ENCODE measurements at regions not wholly inside any gene's neighbourhood (a gene's known extent, or its start where the extent isn't known, plus 50 kb on each side); places are given as distances from the start of the nearest gene placed in this dataset. TPM values are rescaled to one million over a fixed set of nuclear protein-coding genes. Genes with fewer than 3 reads are reported as not detected.
"Not testable (repeated sequence)": the region's sequence is repeated elsewhere in the genome, so short reads cannot be mapped to it uniquely, and the experiment has no call there.

DNA sequence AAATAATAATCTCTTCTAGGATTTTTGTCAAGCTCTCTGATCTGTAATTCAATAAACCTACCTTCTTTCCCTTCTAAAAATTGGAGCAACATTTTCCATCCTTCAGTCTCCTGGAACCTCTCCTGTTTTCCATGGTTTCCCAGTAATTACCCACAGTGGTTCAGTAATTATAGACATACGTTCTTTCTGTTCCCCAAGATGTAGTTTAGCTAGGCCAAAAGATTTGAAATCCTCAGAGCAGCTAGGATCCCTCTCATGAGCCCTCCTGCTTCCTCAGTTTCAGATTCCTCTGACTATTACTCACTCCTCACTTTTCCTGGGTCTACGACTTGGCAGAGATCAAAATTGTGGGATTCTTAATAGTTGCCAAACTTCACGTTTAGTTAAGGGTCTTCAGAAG lies 76.9 kb upstream of the IGSF10 start:
- H3K27me3 ChIP-seq (ENCODE audit: control insufficient read depth, insufficient read depth, low read length): no peaks in the 10 kb centered on the region
- FAIRE-seq (no peak), DNase-seq (no peak)
- intact Hi-C loops (cut with DNase I): no loop called here
- no peak overlapping the region for H3K4me3 ChIP-seq (ENCODE audit: low read length in 3 of 3)
- H3K9ac ChIP-seq (ENCODE audit: low read length in 3 of 3): no peak overlapping the region
- TF ChIP-seq, protein P1, sequence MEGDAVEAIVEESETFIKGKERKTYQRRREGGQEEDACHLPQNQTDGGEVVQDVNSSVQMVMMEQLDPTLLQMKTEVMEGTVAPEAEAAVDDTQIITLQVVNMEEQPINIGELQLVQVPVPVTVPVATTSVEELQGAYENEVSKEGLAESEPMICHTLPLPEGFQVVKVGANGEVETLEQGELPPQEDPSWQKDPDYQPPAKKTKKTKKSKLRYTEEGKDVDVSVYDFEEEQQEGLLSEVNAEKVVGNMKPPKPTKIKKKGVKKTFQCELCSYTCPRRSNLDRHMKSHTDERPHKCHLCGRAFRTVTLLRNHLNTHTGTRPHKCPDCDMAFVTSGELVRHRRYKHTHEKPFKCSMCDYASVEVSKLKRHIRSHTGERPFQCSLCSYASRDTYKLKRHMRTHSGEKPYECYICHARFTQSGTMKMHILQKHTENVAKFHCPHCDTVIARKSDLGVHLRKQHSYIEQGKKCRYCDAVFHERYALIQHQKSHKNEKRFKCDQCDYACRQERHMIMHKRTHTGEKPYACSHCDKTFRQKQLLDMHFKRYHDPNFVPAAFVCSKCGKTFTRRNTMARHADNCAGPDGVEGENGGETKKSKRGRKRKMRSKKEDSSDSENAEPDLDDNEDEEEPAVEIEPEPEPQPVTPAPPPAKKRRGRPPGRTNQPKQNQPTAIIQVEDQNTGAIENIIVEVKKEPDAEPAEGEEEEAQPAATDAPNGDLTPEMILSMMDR (IDR thresholded peaks at IDR 0.05; ENCODE audit: borderline replicate concordance, extremely low read depth, insufficient read depth): no peak
- no peaks in the 10 kb centered on the region for H3K36me3 ChIP-seq (ENCODE audit: control insufficient read depth in 2 of 3, insufficient read depth in 3 of 3, low read length in 3 of 3)
- H3K4me1 ChIP-seq (ENCODE audit: control insufficient read depth in 2 of 3, insufficient read depth in 2 of 3, low read depth in 1 of 3, low read length in 3 of 3): no peaks in the 10 kb centered on the region
- H3K27ac ChIP-seq (ENCODE audit: low read depth in 2 of 2, low read length in 2 of 2): no peak overlapping the region
- no peaks in the 10 kb centered on the region for H3K9me3 ChIP-seq (ENCODE audit: control insufficient read depth in 2 of 3, insufficient read depth in 1 of 3, low read length in 3 of 3)

DNA sequence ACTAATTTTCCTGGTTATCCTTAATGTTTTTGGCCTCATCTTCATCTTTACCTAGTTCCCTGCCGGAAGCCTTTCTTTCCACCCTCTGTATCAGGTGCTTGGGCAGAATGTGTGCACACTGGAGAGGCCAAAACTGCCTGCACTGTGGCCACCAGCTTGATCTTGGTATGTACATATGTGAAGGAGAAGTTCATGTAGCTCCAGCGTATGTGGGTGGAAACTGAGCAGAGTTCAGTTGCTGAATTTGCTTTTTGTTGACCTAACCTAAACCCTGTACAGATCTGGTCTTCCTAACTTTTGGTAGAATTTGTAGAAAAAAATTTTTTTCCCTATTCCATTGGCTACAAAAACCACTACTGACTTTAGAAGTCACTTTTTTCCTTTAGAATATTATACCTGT lies 65.9 kb upstream of the IGSF10 start:
- DNase-seq (no peak), FAIRE-seq (no peak)
- H3K27ac ChIP-seq (ENCODE audit: low read depth in 2 of 2, low read length in 2 of 2): no peak overlapping the region
- no peaks in the 10 kb centered on the region for H3K4me1 ChIP-seq (ENCODE audit: control insufficient read depth in 2 of 3, insufficient read depth in 2 of 3, low read depth in 1 of 3, low read length in 3 of 3)
- H3K9ac ChIP-seq (ENCODE audit: low read length in 3 of 3): no peak overlapping the region
- no peaks in the 10 kb centered on the region for H3K27me3 ChIP-seq (ENCODE audit: control insufficient read depth, insufficient read depth, low read length)
- intact Hi-C loops (cut with DNase I): no loop called here
- H3K4me3 ChIP-seq (ENCODE audit: low read length in 3 of 3): no peak overlapping the region
- H3K9me3 ChIP-seq (ENCODE audit: control insufficient read depth in 2 of 3, insufficient read depth in 1 of 3, low read length in 3 of 3): no peaks in the 10 kb centered on the region
- TF ChIP-seq, protein P1 (IDR thresholded peaks at IDR 0.05; ENCODE audit: borderline replicate concordance, extremely low read depth, insufficient read depth): no peak
- H3K36me3 ChIP-seq (ENCODE audit: control insufficient read depth in 2 of 3, insufficient read depth in 3 of 3, low read length in 3 of 3): no peaks in the 10 kb centered on the region

DNA sequence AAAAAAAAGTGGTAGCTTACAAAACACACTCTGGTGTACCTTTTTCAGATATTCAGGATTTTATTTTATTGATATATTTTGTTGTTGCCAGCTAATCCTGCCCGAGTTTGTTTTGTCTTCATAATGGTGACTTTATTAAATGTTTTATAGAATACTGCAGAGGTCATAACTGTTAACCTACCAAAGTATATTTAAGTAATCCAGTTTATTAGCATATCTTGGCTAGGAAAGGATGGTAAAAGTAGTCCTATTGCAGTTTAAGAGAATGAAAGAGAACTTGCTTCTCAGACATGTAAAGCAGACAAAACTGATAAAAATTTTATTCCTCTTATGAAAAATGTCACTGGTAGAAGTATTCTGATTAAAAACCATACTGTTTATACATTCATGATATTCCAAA lies 59.2 kb upstream of the IGSF10 start:
- no peak overlapping the region for H3K9ac ChIP-seq (ENCODE audit: low read length in 3 of 3)
- no peaks in the 10 kb centered on the region for H3K27me3 ChIP-seq (ENCODE audit: control insufficient read depth, insufficient read depth, low read length)
- H3K27ac ChIP-seq (ENCODE audit: low read depth in 2 of 2, low read length in 2 of 2): no peak overlapping the region
- FAIRE-seq: no peak
- no peaks in the 10 kb centered on the region for H3K36me3 ChIP-seq (ENCODE audit: control insufficient read depth in 2 of 3, insufficient read depth in 3 of 3, low read length in 3 of 3)
- H3K4me1 ChIP-seq (ENCODE audit: control insufficient read depth in 2 of 3, insufficient read depth in 2 of 3, low read depth in 1 of 3, low read length in 3 of 3): no peaks in the 10 kb centered on the region
- DNase-seq: no peak
- H3K9me3 ChIP-seq (ENCODE audit: control insufficient read depth in 2 of 3, insufficient read depth in 1 of 3, low read length in 3 of 3): no peaks in the 10 kb centered on the region
- intact Hi-C loops (cut with DNase I): no loop called here
- H3K4me3 ChIP-seq (ENCODE audit: low read length in 3 of 3): no peak overlapping the region
- TF ChIP-seq, protein P1 (IDR thresholded peaks at IDR 0.05; ENCODE audit: borderline replicate concordance, extremely low read depth, insufficient read depth): no peak

DNA sequence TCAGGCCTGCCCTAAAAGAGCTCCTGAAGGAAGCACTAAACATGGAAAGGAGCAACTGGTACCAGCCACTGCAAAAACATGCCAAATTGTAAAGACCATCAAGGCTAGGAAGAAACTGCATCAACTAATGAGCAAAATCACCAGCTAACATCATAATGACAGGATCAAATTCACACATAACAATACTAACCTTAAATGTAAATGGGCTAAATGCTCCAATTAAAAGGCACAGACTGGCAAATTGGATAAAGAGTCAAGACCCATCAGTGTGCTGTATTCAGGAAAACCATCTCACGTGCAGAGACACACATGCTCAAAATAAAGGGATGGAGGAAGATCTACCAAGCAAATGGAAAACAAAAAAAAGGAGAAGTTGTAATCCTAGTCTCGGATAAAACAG lies 50.6 kb upstream of the IGSF10 start:
- intact Hi-C loops (cut with DNase I); H3K4me1 ChIP-seq (ENCODE audit: control insufficient read depth in 2 of 3, insufficient read depth in 2 of 3, low read depth in 1 of 3, low read length in 3 of 3); DNase-seq; H3K4me3 ChIP-seq (ENCODE audit: low read length in 3 of 3); H3K27ac ChIP-seq (ENCODE audit: low read depth in 2 of 2, low read length in 2 of 2); H3K9me3 ChIP-seq (ENCODE audit: control insufficient read depth in 2 of 3, insufficient read depth in 1 of 3, low read length in 3 of 3); H3K36me3 ChIP-seq (ENCODE audit: control insufficient read depth in 2 of 3, insufficient read depth in 3 of 3, low read length in 3 of 3); FAIRE-seq; H3K9ac ChIP-seq (ENCODE audit: low read length in 3 of 3); H3K27me3 ChIP-seq (ENCODE audit: control insufficient read depth, insufficient read depth, low read length): not testable (repeated sequence)

Small RNA genes in the stretch of these regions (microRNA-seq; reads per million reads assigned to microRNA genes)
- gene MIR5186: not detected

All from kidney (tissue), 13 donors.